ENCODE measurements at regions not wholly inside any gene's neighbourhood (a gene's known extent, or its start where the extent isn't known, plus 50 kb on each side); places are given as distances from the start of the nearest gene placed in this dataset.

DNA sequence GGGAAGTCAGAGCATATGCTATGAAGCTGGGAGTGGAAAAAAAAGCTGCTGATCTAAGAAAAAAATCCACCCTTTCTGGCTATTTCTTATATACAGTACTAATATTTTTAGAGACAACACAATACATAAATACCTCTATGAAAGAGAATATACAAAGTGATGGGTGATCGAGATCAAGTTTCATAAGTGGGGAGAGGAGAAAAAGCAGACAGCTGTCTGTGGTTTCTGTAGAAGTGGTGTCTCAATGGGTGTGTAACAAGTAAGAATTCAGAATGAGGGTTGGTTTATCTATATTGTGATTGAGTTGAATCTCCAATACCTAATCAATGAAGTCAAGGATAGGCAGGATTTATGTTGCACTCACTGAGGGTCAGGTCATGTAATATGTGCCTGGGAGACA is 191.0 kb downstream of the HNMT start:
- no peak overlapping the region for H3K27ac ChIP-seq
- POLR2A ChIA-PET: no interaction called here
- H3K4me1 ChIP-seq: no peaks in the 10 kb centered on the region
- no peak for TF ChIP-seq HDAC2 (IDR thresholded peaks at IDR 0.05)
- TF ChIP-seq RFX5 (IDR thresholded peaks at IDR 0.05): no peak
- TF ChIP-seq ZNF302 (CRISPR knock-in tag; IDR thresholded peaks at IDR 0.05): no peak
- TF ChIP-seq TFCP2L1 (CRISPR knock-in tag; IDR thresholded peaks at IDR 0.05): no peak
- TF ChIP-seq, protein P1, sequence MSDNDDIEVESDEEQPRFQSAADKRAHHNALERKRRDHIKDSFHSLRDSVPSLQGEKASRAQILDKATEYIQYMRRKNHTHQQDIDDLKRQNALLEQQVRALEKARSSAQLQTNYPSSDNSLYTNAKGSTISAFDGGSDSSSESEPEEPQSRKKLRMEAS (IDR thresholded peaks at IDR 0.05): no peak
- no peak for TF ChIP-seq CBX2 (IDR thresholded peaks at IDR 0.05; ENCODE audit: borderline replicate concordance, low read depth)
- no peak for TF ChIP-seq SREBF2 (IDR thresholded peaks at IDR 0.05)
- no peak for TF ChIP-seq JUNB (IDR thresholded peaks at IDR 0.05)
- TF ChIP-seq, protein P2, sequence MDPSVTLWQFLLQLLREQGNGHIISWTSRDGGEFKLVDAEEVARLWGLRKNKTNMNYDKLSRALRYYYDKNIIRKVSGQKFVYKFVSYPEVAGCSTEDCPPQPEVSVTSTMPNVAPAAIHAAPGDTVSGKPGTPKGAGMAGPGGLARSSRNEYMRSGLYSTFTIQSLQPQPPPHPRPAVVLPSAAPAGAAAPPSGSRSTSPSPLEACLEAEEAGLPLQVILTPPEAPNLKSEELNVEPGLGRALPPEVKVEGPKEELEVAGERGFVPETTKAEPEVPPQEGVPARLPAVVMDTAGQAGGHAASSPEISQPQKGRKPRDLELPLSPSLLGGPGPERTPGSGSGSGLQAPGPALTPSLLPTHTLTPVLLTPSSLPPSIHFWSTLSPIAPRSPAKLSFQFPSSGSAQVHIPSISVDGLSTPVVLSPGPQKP (IDR thresholded peaks at IDR 0.05; ENCODE audit: low read depth, low read length): no peak
- TF ChIP-seq EP300 (IDR thresholded peaks at IDR 0.05): no peak
- no peak for TF ChIP-seq SMC3 (IDR thresholded peaks at IDR 0.05)
- no peak for TF ChIP-seq KDM5A (IDR thresholded peaks at IDR 0.05)
- TF ChIP-seq TP53 (CRISPR knock-in tag; IDR thresholded peaks at IDR 0.05): no peak
- TF ChIP-seq EHF (CRISPR knock-in tag; IDR thresholded peaks at IDR 0.05): no peak
- TF ChIP-seq BHLHE40 (IDR thresholded peaks at IDR 0.05; ENCODE audit: low read depth, low read length): no peak
- TF ChIP-seq FOSL2 (IDR thresholded peaks at IDR 0.05): no peak
- no peak for TF ChIP-seq FOSL2 (CRISPR knock-in tag; IDR thresholded peaks at IDR 0.05)
- no peak for TF ChIP-seq RNF2 (IDR thresholded peaks at IDR 0.05; ENCODE audit: borderline replicate concordance, low read depth)
- no peak for TF ChIP-seq ZC3H11A (IDR thresholded peaks at IDR 0.05)
- no peak for TF ChIP-seq HOXB5 (CRISPR knock-in tag; IDR thresholded peaks at IDR 0.05)
- no peak overlapping the region for H3K4me2 ChIP-seq
- no peak for FAIRE-seq
- no peak for DNase-seq (ENCODE audit: low read depth in 1 of 2, low spot score in 1 of 2)
- CTCF ChIA-PET: interaction anchor here (0.6 kb wide), 1 partner anchor 712 kb away, joined by 3 read pairs; no protein-coding TSS in a partner anchor
- ATAC-seq: no peak
- 89% methylated on average over 1 of the region's 1 CpG for WGBS (ENCODE audit: missing lambda C conversion rate)
- H3K4me3 ChIP-seq: no peak overlapping the region
- no peaks in the 10 kb centered on the region for H3K9me3 ChIP-seq

DNA sequence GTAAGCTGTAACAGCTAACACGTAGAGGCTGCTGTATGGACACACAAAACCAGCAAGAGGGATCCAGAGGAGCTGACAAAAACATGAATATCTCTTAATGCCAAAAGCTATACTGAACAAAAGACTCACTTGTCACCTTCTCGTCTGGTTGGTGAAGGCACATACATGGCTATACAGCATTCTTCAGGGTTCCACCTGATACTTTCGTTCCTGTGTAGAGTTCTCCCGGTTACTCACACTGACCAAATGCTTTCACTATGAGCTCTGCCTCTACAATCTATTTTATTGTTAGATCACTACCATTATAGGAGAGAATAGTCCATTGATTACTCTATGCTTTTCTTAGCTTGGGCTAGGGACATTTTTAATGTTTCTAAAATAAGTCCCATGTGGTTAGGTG is 193.1 kb downstream of the HNMT start:
- H3K4me1 ChIP-seq: no peaks in the 10 kb centered on the region
- TF ChIP-seq RFX5 (IDR thresholded peaks at IDR 0.05): no peak
- TF ChIP-seq, protein P3, sequence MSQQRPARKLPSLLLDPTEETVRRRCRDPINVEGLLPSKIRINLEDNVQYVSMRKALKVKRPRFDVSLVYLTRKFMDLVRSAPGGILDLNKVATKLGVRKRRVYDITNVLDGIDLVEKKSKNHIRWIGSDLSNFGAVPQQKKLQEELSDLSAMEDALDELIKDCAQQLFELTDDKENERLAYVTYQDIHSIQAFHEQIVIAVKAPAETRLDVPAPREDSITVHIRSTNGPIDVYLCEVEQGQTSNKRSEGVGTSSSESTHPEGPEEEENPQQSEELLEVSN (IDR thresholded peaks at IDR 0.05; ENCODE audit: borderline replicate concordance, low read depth): no peak
- TF ChIP-seq HDAC2 (IDR thresholded peaks at IDR 0.05): no peak
- TF ChIP-seq, protein P4, sequence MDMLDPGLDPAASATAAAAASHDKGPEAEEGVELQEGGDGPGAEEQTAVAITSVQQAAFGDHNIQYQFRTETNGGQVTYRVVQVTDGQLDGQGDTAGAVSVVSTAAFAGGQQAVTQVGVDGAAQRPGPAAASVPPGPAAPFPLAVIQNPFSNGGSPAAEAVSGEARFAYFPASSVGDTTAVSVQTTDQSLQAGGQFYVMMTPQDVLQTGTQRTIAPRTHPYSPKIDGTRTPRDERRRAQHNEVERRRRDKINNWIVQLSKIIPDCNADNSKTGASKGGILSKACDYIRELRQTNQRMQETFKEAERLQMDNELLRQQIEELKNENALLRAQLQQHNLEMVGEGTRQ (IDR thresholded peaks at IDR 0.05): no peak
- no peak for TF ChIP-seq MAZ (IDR thresholded peaks at IDR 0.05; ENCODE audit: borderline replicate concordance, low read depth, low read length)
- no peak for TF ChIP-seq CBX2 (IDR thresholded peaks at IDR 0.05; ENCODE audit: borderline replicate concordance, low read depth)
- no peak for TF ChIP-seq RAD21 (conservative IDR thresholded peaks at IDR 0.05 in 1 of 2, IDR thresholded peaks at IDR 0.05 in 1 of 2)
- TF ChIP-seq, protein P5, sequence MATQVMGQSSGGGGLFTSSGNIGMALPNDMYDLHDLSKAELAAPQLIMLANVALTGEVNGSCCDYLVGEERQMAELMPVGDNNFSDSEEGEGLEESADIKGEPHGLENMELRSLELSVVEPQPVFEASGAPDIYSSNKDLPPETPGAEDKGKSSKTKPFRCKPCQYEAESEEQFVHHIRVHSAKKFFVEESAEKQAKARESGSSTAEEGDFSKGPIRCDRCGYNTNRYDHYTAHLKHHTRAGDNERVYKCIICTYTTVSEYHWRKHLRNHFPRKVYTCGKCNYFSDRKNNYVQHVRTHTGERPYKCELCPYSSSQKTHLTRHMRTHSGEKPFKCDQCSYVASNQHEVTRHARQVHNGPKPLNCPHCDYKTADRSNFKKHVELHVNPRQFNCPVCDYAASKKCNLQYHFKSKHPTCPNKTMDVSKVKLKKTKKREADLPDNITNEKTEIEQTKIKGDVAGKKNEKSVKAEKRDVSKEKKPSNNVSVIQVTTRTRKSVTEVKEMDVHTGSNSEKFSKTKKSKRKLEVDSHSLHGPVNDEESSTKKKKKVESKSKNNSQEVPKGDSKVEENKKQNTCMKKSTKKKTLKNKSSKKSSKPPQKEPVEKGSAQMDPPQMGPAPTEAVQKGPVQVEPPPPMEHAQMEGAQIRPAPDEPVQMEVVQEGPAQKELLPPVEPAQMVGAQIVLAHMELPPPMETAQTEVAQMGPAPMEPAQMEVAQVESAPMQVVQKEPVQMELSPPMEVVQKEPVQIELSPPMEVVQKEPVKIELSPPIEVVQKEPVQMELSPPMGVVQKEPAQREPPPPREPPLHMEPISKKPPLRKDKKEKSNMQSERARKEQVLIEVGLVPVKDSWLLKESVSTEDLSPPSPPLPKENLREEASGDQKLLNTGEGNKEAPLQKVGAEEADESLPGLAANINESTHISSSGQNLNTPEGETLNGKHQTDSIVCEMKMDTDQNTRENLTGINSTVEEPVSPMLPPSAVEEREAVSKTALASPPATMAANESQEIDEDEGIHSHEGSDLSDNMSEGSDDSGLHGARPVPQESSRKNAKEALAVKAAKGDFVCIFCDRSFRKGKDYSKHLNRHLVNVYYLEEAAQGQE (IDR thresholded peaks at IDR 0.05): no peak
- TF ChIP-seq RARB (CRISPR knock-in tag; IDR thresholded peaks at IDR 0.05): no peak
- TF ChIP-seq FOSL2 (IDR thresholded peaks at IDR 0.05): no peak
- TF ChIP-seq FOSL2 (CRISPR knock-in tag; IDR thresholded peaks at IDR 0.05): no peak
- TF ChIP-seq CEBPB (IDR thresholded peaks at IDR 0.05): no peak
- TF ChIP-seq, protein P6, sequence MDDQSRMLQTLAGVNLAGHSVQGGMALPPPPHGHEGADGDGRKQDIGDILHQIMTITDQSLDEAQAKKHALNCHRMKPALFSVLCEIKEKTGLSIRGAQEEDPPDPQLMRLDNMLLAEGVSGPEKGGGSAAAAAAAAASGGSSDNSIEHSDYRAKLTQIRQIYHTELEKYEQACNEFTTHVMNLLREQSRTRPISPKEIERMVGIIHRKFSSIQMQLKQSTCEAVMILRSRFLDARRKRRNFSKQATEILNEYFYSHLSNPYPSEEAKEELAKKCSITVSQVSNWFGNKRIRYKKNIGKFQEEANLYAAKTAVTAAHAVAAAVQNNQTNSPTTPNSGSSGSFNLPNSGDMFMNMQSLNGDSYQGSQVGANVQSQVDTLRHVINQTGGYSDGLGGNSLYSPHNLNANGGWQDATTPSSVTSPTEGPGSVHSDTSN (IDR thresholded peaks at IDR 0.05): no peak
- no peak for TF ChIP-seq HOXA7 (CRISPR knock-in tag; IDR thresholded peaks at IDR 0.05)
- no peak for TF ChIP-seq JUN (IDR thresholded peaks at IDR 0.05)
- no peak for TF ChIP-seq GATA3 (IDR thresholded peaks at IDR 0.05; ENCODE audit: borderline replicate concordance)
- no peak for TF ChIP-seq ZFP36 (IDR thresholded peaks at IDR 0.05; ENCODE audit: borderline replicate concordance, partially characterized antibody)
- TF ChIP-seq CHD4 (IDR thresholded peaks at IDR 0.05; ENCODE audit: borderline replicate concordance): no peak
- TF ChIP-seq TP53 (CRISPR knock-in tag; IDR thresholded peaks at IDR 0.05): no peak
- no peak for ATAC-seq
- H3K4me3 ChIP-seq: no peak overlapping the region
- ChIA-PET CTCF (interaction anchor here (0.9 kb wide), 1 partner anchor 16 kb away, joined by 3 read pairs; no protein-coding TSS in a partner anchor), POLR2A (no interaction called here)
- no peak overlapping the region for H3K4me2 ChIP-seq
- H3K27ac ChIP-seq: no peak overlapping the region
- no peaks in the 10 kb centered on the region for H3K9me3 ChIP-seq
- 79% methylated on average over 4 of the region's 4 CpGs for WGBS (ENCODE audit: missing lambda C conversion rate)
- no peak for DNase-seq (ENCODE audit: low read depth in 1 of 2, low spot score in 1 of 2)
- no peak for FAIRE-seq

Data from A549 (cell line).